ENCODE measurements at regions not wholly inside any gene's neighbourhood (a gene's known extent, or its start where the extent isn't known, plus 50 kb on each side); places are given as distances from the start of the nearest gene placed in this dataset.

DNA sequence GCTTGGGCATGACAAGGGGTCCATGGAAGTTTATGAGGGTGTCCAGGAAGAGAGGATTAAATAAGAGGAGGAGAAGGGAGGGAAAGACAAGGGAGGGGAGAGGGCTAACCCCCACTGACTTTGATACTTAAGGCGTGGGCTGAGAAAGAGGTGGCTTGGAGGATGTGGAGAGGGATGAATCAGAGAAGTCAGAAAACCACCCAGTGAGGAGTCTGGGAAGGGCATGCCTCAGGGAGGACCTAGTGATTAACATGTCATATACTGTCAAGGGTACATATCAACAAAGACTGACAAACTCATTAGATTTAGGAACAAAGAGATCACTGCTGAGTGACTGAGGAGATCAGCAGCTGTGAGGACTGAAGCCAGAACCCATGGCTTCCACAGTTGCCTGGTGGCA is 145.4 kb downstream of the IRX5 start:
- no peak for DNase-seq

DNA sequence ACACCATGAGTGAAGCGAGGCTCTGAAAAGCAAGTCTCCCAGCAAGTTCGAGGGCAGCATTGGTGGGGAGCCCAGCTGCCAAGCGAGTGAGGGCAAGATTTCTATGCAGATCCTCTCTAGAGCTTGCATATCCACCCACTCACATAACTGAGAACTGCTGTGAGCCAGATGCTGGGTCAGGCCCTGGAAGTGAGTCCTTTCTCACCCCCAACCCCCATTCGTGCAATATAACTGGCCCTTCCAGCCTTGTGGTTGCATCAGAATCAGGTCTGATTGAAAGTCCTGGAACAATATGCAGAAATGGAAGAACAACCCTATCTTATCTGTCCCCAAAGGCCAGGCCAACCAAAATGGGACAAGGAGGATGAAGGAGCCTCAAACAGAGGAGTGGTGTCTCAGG is 146.6 kb downstream of the IRX5 start:
- no peak for DNase-seq

DNA sequence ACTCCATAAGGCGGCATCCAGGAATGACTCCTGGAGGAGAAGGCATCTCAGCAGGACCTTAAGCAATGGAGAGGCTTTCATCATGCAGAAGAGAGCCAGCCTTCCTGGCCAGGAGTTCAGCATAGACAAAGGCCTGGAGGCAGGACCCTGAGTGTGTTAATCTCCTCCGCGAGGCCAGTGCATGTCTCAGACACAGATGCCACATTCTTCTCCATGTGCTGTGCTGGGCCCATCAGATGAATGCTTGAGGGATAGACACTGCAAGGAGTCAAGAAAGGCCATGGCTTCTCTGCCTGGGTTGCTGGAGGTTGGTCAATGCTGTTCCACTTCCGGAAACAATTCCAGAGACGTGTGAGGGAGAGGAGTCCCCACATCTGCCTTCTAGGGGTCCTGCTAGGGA is 147.5 kb downstream of the IRX5 start:
- DNase-seq = no peak

DNA sequence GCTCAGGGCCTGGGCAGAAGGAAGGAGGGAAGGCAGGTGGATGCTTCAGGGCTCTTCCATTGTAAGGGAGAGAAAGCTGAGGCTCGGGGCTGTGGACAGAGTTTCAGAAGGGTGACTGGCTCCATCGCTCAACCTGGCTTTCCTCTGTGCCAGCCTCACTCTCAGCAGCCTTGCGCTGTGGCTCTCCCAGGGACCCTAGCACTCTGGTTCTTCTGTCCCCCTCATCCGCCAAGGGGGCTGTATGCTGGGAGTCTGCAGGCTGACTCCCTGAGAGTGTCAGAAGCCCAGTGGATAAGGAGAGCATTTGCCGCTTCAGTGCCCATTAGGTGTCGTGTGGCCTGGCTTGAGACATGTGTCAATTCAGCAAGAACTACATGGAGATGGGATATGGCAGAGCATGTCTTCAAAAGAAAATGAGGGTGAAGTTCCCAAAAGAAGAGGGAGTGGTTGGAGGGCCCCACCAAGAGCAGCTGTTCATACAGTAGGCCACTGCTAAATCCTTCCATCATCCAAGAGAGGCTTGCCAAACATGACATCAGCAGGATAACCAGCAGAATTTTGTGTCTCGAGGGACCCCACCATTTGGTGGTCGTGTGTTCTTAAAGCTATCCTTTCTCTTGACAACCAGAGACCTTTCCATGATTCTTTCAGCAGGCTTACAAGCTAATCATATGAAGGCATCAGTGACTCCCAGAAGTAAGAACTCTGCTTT is 148.2 kb downstream of the IRX5 start:
- no peak for DNase-seq

DNA sequence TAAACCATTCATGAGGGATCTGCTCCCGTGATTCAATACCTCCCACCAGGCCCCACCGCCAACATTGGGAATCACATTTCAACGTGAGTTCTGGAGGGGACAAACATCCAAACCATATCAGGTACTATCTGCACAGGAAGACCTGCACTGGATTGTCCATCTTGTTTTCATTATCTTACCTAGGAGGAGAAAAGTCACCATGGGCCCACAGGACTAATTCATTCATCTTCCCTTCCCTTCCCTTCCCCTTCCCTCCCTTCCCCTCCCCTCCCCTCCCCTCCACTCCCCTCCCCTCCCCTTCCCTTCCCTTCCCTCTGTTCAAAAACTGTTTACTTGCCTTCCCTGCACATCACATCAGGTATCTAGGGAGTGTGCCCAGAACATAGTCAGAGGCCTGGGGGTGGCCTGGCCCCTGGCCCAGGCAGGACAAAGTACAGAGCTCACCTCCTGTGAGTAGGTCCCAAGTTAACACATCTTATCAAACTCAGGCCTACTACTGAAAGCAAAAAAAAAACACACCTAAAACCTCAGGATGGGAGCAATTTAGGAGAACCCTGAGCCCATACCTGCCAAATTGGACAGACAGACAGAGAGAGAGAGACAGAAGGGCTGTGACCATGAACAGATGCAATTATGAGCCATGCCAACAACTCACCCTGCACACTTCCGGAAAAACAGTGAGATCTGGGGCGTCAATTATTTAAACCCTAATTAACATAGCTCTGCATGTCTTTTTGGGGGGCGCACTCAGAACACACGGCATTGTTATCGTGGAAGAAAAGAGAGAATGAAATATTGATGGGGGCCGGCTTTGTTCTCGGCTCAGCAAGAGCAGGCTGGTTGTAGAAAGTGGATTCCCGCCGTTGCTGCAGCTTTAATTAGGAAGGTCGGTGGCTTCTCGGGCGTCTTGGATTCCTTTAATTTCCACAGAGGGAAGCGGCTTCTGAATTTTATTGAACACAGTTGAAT is 151.2 kb downstream of the IRX5 start:
- no peak for DNase-seq

DNA sequence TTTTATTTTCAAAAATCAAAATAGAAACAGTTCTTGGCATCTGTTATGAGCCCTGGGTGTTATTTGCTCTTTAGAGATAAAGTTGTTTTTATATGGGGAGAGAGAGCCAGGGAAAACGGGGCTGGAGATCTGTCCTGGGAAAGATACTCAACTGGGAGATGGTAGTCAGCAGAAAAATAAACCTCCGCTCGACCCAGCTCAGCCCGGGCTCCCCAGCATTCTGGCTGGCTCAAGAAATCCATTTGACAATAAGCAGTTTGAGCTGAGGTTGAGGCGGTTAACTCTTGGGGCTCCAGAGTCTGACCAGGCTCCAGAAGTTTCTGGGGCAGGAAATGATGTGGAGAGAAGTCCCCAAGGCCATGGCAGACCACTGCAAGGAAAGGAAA is 151.9 kb downstream of the IRX5 start:
- DNase-seq = no peak

DNA sequence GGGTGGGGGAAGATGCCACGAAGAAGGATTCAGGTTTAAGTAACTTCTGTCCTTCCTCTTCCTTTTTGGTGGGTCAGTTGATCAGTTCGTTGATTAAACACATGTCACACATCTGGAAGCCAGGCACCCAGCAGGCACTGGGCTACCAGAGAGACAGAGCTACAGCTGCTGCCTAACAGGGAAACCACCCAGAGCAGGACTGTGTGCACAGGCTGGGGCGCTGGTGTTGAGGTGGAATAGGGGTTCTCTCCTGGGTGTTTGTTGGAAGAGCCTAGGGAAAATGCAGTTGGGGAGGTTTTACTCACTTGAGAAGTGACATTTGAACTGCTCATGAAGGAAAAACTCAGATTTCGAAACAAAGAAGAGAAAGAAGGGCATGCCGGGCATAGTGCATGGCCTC is 152.4 kb downstream of the IRX5 start:
- DNase-seq = no peak

DNA sequence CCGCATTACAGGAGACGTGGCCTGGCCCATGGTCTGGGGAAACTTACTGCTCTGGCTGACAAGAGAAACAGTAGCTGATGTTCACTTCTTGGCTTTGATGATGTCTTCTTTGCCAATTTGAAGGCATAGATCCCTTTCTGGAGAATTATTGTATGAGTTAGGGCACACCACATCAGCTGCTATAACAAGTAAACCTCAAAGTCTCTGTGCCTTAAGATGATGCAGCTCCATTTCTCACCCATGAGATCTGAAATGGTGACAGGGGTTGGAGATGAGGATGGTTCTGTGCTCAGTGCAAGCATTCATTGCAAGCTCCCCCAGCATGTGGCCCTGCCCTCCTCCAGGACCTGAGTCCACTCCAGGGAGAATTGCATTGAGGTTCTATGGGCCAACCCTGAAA is 157.4 kb downstream of the IRX5 start:
- no peak for DNase-seq

DNA sequence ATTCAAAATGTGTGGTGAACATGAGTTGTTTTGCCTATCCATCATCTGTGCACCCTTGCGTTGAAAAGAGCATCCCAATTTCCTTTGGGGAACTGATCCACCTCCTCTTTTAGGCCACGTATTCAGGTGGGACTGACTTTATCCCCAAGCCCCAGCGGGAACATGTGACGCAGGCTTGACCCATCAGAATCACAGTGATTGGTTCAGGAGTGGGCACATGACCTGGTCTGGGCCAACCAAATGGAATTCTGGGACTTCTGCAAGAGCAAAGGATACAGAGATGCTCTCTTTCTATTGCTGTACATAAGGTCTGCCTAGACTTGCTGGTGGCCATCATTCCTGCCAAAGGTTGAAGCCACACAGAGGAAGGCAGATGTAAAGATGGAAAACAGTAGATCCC is 158.9 kb downstream of the IRX5 start:
- no peak for DNase-seq

DNA sequence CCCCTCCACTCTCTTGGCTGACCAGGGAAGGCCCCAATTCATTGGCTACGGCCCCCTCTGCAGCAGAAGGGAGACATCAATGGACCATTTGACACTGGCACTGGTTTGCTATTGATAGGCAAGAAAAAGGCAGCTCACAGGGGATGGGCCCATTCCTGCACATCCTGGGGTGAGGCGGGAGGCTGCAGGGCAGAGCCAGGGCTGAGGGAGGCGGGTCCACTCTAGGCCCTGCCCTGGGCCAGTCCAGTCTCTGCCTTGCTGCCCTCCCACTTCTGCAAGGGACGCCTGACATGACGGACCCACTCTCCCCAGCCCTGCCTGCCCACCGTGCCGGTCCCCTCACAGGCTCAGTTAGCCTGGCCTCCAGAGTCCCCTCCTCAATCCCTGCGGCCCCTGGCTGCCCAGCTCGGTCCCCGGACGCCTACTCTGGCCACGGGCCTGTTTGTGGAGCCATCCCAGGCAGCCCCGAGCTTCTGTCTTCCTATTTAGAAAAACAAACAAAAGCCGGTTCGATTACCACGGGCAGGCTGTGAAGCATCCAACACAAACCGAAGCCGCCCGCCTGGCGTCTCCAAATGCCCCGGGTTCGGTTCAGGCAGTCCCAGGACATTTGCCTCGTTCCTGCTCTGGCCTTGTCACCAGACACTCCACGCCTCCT is 160.7 kb downstream of the IRX5 start:
- DNase-seq = no peak

DNA sequence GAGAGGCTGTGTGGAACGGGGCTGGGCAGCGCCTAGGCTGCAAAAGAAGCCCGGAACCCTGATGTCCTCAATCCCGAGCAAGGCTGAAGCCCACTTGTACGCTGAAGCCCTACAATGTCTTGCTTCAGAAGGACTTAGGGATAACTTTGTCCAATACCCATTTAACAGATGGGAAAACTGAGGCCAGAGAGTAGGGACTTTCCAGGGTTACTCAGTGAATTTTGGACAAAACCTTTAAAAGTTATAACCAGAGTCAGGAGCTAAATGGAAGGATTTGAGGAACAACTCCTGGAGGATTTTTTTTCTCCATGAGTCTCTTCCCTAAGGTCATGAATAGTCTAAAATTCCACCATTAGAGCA is 161.2 kb downstream of the IRX5 start:
- DNase-seq = no peak

DNA sequence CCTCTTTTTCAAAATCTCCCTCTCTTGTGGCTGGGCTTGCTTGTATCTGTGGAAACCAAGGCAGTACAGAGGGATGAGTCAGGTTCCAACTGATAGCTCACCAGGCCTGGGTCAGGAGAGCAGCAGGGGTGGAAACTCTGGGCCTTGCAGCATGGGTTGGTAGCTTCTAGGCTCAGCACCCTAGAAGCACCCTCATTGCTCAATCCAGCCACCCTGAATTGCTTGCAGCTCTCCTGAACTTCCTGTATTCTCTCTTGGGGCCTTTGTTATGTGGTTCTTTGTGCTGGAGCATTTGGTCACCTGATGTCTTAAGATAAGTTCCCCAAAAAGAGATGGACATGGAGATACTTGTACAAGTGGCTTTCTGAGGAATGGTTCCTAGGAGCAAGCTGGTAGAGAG is 169.4 kb downstream of the IRX5 start:
- no peak for DNase-seq

DNA sequence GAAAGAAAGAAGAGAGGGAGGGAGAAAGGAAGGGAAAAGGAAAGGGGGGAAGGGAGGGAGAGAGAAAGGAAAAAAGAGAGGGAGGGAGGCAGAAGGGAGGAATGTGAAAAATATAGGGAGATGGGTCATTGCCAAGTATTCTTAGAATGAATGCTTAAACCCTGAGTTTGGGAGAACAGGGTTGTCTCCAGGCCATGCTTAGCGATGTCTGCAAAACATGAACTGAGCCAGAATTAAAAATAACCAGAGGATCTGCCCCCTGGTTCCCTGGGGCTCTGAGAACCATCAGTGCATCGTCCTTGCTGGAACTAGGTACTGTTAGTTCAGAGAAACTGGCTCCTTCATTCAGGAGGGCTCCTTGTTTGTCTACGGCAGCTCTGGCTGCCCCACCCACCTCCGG is 170.4 kb downstream of the IRX5 start:
- DNase-seq = no peak

DNA sequence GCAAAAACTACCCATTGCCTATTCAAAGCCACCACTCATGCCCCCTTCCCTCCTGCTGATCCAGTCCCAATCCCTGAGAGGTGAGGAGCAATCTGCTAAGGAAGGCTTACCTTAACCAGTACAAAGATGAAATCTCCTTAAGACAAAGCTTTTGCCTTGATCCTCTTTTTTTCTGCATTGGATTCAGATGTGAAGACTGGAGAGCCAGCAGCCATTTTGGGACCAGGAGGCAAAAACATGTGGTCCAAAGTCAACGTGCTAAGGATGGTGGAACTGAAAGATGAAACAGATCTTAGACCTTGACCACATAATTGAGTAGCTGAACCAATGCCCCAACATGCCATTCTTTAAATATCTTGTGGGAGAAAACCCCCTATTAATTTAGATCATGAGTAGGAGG is 171.4 kb downstream of the IRX5 start:
- DNase-seq = no peak

DNA sequence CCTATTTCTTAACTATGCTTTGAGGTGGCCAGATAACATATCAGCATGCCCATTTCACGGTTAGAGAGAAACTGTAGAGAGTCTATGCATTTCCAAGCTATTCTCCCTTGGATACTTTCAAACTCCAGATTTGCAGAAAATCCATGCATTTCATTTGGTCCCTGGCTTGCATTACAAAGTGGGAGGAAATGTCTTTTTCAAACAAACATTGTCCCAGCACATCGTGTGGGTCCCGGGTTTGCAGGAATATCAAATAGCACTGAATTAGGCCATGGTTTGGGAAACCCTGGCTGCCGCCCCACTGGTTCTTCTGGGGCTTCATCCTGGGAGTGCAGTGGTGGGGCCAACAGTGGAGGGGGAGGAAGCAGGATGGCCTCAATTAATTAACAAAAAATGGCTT is 171.9 kb downstream of the IRX5 start:
- DNase-seq = no peak

DNA sequence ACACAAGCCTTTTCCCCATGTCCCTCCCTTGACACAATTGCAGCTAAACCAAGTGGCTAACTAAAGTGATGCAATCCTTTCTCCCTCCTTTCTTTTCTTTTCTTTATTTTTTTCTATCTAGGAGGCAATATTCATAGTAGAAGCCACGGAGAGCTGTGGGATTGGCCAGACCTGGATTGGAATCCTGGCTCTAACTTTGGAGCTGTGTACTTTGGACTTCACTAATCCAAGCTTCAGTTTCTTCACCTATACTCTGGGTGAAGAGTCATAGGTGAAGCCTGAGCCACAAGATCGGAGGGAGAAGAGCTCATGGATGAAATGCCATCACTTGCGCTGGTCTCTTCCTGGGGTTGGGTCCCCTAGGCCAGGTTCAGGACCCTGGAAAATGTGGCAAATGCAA is 177.2 kb downstream of the IRX5 start:
- no peak for DNase-seq

DNA sequence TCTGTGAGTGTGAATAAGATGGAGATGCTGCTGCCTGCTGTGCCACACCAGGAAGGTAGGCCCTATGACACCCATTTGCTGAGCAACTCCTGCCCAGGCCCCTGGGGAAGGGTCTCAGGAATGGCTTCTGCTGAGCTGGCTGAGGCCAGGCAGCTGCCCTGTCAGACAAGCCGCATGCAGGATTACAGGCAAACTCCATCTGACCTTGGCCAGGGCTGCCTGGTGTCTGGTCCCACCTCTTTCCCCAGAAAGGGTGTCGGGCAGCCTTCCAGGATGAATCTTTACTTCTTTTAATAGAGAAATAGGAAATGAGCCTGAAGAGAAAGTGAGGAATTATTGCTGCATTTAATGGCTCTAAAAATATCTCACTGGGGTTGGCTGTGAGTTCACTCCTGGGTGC is 182.5 kb downstream of the IRX5 start:
- no peak for DNase-seq

DNA sequence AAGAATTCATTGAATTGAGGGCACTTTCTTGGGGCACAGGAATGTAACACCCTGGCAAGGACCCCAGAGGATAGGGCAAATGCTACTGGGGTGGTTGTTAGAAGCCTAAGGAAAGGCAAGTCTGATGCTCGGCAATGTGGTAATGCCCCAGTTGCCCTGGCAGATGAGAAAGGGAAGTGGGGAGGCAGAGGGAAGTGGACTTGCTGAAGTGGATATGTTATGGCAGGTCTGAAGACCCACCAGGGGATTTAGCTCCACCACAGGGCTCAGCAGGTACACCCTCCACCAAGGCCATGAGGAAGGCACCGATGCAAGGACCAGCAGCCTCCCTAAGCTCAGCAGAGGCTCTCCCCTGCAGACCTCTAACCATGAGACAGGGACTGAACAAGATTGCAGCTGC is 184.8 kb downstream of the IRX5 start:
- no peak for DNase-seq

DNA sequence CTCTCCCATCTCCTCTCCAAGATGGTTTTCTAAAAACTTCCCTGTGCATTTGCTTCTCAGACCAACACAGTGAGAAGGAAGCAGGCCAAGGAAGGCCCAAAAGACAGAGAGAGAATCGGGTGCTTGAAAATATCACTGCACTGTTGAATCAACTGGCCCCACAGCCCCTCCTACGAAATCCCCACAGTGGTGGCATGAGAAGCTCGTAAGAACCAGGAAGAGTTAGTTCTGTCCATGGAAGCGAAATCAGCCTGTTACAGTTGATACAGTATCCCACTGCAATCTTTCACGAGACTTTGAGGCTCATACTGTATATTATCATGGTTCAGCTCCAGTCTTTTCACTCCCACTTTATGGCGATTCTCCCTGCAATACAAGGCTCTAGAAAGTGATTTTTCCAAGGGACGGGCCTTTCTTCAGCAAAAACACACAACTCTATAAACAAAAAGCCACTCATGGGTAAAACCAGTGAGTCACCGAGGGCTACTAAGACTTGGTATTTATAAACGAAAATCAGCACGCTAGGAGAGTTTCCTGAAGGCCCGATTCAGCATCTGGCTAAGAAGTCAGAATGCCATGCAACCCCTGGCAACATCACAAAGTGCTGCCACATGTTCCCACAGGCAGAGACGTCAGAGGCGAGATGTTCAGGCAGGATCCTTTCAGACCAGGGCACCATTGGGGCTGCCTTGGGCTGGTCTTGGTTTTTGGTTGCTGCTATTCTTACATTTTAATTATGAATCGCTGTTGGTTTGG is 185.7 kb downstream of the IRX5 start:
- no peak for DNase-seq

DNA sequence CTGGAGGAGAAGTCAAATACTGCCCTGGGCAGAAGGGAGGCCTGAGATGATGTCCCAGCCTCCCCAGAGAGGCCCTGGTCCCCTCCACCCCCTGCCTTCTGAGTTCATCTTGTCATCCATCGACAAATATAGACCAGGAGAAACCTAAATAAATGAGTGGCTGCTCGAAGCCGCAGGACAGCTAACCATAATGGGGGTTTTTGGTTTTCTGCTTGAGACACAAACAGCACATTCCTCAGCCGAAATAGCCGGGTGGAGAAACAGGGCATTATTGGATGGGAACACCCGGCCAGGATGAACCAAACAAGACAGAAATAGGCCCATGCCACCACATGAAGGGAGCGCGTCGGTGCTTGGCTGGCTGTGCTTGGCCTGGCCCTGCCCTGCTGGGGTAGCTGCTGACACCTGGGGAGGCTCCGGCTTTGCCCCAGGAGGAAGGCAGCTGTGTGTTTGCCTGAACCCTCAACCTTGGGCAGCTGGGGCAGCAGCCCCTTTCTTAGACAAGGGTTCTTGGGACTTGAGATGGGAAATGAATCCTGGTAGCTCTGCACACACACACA is 188.1 kb downstream of the IRX5 start:
- DNase-seq = no peak

DNA sequence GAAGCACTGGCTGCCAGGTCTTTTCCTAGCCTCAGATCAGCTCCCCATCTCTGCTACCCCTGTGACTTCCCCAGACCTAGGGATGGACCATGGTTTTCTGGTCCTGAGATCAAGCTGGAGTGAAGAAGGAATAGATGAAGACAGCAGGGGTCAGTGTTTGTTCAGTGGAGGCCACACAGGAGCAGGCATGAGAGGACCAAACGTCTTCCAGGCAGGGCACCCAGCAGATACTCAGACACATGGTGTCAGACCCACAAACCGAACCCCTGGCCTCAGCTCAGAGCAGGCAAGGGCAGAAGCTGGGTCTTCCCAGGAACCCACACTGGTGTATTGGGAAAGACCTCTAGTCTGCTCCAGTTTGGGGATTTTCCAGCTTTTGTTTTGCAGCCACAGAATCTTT is 189.7 kb downstream of the IRX5 start:
- DNase-seq = peak in 1 of 2 experiments; percentile 18

DNA sequence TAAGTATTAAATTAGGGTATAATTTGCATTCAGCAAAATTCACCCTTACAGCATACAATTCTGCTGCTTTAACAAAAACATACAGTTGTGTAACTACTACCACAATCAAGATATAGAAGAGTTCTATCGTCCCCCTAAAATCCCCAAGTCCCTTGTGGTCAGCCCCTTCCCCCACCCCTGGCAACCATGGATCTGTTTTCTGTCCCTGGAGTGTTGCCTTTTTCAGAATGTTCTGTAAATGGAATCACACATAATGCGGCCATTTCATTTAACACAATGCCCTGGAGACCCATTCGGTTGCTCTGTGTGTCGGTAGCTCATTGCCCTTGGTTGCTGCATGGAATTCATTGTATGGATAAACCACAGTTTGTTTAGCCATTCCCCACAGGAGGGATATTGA is 190.2 kb downstream of the IRX5 start:
- DNase-seq = no peak

DNA sequence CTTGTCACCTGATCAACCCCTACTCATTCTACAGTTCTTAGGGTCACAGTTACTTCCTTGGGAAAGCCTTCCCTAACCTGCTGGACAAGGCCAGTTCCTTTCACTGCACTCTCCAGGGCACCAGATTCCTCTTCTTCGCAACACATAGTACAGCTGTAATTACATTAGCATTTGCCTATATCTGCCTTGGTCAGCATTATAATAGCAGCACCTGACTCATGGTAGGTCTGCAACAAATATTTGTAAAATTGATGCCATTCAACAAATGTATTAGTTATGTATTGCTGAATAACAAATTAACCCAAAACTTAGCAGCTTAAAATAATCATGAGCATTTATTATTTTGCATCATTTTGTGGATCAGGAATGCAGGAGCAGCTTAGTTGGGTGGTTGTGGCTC is 193.0 kb downstream of the IRX5 start:
- DNase-seq = no peak

All from NCI-H524 (cell line).